ENCODE measurements at regions not wholly inside any gene's neighbourhood (a gene's known extent, or its start where the extent isn't known, plus 50 kb on each side); places are given as distances from the start of the nearest gene placed in this dataset.
"Not testable (repeated sequence)": the region's sequence is repeated elsewhere in the genome, so short reads cannot be mapped to it uniquely, and the experiment has no call there.

DNA sequence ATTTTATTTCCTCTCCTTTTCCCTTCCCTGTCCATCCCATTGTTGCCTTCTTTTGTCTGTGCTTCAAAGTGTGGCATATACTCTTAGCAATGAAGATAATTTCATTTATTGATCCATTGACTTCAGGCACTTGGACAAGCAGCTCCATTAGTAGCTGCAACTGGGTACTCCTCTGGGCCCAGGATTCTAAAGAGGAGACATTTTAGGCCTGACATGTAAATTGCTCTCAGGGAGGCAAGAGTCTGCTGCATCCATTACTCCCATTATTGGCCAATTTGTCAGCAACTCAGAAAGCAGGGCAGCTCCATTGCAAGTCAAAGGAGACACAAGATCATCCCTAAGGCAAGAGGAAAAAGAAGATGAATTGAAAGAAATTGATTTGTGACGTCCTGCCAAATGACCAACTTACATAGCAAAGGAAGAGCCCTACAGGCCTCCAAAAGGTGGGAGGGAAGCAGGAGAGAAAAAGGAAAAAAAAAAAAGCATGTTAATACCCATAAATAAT lies 1094.1 kb upstream of the FLRT2 start:
- DNase-seq: no peak

DNA sequence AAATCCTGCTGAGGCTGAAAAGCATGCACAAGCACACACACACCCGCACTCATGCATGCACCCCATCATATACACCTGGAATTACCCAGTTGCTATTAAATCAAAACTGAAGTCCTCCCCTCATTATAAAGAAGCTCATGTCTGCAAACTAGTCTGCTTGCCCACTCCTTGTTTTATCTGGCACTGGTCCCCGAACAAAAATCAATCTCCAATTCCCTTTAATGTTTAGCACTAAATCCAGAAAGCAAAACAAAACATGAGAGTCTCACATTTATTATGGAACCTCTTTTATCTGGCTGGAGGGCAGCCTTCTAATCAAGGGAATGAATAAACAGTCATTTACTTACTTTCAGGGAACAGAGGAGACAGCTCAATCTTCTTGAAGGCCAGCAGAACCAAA lies 1093.4 kb upstream of the FLRT2 start:
- peak; percentile 35 for DNase-seq

DNA sequence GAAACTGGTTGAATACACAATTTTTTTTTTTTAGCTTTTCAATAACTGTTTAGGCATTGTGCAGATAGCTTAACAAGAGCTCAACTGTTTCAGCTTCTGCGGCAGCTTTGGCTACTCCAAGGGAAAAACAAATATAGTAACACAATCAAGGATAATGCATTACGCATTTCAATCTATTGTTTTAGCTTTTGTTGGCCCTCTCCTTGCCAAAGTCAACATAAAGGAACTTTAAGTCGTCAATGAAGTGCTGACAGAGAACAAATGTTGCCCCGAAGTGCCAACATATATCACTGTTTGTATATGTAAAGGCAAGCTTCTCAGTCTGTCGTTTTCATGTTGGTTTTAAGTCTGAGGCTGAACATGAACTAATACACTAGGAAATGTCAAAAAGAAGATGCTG lies 1087.4 kb upstream of the FLRT2 start:
- no peak for DNase-seq

DNA sequence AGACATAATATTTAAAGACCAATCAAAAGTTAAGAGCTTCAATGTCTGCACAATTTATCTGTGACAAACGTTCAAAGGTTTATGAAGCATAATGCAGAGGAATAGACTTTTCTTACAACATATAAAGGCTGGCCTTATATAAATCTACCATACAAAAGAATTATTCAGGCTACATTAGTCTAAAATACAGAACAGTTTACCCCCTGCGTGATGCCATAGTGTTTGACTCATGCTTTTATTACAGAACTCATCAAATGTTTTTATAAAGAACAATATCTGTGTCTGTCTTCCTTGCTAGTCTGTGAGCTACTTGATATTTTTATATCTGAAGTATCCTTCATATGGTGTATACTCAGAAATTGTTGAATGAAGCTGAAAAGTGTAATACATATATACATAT lies 1084.5 kb upstream of the FLRT2 start:
- DNase-seq: no peak

DNA sequence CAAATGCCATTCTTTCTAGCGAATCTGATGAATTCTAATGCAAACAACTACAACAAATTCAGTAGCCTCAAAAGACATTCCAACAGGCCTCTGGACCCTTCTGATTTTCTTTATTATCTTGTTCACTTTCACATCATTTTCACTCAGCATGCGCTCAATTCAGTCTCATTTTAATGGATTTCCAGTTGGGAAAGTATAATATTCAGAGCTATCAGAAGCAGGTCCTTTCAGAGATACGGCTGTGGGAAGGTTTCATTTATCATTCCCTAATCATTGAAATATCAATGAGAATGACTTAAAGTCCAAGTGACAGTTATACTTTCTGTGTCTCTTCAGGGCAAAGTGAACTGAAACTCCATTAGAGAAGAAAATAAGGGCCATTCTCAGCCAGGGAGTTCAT lies 1083.7 kb upstream of the FLRT2 start:
- DNase-seq: no peak

DNA sequence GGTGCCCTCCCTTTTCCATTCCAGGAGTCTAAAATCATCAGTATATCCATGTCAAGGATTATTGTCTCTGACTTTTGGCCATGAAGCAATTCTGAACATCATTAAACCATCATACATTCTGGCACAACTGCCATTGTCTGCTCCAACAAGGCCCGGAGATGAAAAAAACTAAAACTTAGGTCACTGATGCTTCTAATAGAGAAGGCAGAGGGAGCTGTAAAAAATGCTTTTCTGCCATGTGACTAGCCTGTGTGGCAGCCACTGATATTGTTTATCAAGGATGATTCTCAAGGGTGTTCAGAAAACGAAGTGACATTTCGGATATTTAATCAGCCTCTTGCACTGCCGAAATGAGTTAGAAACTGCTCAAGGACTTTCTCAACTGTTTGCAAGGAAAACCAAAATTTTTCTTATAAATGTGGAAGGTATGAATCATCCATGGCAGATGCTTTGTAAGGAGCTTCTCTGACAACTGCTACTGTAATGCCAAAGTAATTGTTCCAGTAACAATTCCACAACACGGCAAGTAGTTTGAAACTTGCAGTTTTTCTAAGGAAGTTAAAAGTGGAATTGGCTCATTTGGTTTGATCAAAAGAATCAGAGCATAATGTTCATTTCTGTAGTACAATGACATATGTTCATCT lies 1076.5 kb upstream of the FLRT2 start:
- DNase-seq: no peak

DNA sequence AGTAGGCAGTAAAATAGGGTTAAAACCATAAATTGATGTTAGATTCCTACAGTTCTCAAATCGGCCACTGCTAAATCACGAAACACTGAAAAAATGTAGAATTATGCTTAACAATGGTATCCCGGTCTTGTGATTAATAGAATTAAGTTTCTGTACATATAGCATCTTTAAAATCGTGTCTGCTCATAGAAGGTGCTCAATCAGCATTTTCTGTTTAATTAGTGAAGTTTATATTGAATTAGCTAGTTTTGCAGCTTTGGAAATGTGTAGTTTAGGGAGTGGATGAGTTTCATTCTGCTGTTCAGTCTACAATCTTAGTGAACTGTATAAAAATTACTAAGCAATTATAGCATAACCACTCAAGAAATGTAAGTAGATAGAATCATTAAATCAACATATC lies 1075.8 kb upstream of the FLRT2 start:
- no peak for DNase-seq

DNA sequence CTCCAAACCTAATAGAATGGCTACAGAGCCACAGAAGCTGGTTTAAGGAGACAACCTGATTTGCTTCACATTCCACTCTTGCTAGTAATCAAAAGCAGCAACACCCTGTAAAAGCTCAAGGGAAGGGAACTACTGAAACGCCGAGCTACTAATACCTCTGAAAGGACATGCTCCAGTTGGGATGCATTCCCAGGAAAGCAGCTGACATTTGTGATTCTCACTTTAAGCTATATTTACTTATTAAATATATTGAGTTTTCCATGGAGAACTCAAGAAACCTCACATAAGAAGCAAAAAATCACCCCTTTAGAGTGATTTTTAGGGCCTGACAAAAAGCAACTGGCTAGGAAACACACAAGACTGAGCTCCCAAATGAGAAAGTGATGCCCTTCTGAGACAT lies 1073.0 kb upstream of the FLRT2 start:
- DNase-seq: no peak

DNA sequence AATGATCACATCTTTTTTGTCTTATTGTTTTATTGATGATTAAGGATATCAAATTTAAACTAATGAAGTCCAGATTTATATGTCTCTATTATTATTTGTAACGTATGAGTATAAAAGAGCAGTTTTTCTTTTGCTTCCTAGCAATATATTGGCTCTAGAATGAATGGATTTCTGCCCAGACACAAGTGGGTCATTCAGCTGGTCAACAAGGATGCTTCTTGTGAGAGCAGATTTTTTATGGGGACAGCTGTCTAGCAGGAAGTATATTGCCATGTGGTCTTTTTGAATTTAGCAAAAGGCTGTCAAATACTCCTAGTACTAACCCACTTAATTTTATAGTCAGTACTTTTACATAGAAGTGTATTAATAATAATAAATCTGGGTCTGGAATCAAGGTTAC lies 1071.1 kb upstream of the FLRT2 start:
- no peak for DNase-seq

DNA sequence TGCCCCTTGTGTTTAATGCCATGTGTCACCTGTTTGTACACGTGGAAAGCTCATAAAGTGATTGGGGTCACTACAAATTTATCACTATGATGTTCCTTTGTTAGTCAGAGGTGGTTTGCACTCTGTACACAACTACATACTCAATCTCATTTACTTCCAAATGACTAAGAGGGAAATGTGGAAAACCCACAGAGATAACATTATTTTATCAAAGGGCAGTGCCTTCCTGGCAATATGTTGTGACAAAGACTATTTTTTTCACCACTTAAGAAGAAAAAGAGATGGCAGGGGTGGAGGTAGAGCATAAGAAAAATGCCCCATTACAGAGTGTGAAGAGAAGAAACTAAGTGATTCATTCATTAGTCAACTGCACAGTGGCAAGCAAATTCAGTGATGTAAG lies 1064.1 kb upstream of the FLRT2 start:
- DNase-seq: no peak

DNA sequence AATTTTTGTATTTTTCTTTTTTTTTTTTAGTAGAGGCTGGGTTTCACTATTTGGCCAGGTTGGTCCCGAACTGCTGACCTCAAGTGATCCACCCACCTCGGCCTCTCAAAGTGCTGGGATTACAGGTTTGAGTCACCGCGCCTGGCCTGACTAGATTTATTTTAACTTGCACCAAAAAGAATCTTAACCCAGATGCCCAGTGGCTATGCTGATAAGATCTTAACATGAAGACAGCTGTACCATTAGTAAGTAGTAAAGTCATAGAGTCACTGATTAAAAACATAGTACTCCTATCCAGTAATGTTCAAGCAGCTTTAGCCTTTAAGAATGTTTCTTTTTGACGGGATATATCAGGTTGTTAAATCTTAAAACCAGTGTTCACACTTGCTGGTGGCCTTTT lies 1061.8 kb upstream of the FLRT2 start:
- no peak for DNase-seq

DNA sequence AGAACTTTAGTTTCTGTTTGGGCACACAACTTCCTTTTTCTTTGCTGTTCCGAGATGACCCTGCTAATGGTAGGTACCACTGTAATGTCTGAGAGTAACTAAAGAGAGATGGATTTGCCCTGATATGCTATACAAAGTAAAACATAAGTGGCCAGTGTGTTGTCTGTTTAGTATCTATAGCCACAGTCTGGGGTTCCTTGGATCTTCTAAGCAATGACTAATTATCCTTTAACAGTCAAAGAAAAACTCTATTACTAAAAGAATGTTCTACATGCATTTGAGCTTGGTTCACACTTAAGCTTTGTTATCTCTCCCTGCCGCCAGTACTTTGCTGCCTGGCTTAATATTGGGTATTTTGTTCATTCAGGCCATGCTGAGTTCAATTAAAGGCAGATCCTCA lies 1051.9 kb upstream of the FLRT2 start:
- DNase-seq: no peak

DNA sequence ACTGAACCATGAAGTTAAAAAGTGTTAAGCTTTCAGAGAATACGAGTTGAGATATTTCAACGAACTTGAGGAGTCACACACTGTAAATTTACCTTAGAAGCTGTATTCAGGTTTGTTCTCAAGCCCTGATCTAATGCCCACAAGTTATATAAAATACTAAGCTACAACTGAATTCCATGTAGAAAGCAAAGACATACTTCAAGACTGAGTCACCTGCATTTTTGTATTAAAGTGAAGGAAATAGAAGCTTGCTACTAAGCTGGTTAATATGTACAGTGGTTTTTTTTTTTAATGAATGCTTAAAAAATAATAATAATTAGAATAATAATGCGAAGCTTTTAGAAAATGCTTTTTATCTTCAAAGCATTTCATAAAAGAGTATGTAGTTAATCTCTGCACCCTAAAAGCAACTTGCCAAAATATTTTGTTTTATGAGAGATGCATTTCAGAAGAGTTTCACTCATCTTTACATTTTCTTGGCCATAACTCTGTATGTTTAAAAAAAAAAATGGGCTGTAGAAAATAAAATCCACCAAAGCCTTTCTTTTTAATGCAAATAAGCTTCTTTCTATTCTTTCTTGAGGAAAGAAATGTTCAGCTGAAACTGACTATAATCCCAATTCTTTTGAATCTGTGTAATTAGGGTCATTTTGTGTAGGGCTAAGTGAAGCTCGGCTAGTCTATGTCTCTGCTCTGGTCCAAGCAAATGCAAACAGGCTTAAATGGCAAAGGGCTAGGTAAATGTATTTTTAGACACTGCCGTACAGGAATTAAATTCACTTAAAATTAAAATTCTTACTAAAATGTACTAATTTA lies 1047.5 kb upstream of the FLRT2 start:
- DNase-seq: no peak

DNA sequence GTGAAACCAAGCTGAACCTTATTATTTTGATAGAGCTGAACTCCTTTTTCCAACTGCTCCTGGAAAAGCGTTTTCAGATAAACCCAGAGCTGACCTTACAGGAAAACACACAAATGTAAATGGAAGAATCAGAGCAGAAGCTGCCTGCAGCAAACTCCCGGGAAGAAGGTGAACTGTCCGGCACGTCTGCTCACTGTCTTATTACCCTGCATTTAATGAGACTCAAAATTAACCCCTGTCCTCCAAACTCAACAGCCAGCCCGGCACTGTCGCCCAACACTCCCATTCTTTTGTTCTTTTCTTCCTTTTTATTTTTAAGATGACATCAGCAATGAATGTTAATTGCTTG lies 1046.9 kb upstream of the FLRT2 start:
- no peak for DNase-seq

DNA sequence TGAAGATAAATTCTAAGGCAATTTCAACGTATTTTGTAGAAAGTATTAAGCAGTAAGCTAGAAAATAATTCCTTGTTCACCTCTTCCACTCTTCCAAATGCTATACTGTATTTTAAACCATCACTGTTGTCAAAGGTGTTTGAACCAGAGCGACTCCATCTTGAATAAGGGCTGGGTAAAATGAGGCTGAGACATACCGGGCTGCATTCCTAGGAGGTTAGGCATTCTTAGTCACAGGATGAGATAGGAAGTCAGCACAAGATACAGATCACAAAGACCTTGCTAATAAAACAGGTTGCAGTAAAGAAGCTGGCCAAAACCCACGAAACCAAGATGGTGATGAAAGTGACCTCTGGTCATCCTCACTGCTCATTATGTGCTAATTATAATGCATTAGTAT lies 1045.7 kb upstream of the FLRT2 start:
- not testable (repeated sequence) for DNase-seq

DNA sequence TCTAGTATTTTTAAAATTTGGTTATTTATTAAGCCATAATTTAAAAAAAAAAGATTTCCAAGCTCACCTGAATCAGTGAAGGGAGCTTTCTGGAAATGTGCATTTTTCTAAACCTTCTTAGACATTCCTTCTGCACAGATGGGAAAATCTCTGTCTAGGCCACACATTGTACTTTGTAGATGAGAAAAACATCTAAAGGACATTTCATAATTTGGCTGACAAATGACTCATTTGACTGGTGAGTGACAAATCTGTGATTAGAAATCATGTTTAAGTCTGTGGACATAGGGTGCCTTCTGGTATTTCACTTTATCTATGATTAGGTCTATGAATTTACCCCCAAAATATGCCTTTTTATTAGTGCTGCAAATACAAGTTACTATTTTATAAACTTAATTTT lies 1044.9 kb upstream of the FLRT2 start:
- DNase-seq: no peak

DNA sequence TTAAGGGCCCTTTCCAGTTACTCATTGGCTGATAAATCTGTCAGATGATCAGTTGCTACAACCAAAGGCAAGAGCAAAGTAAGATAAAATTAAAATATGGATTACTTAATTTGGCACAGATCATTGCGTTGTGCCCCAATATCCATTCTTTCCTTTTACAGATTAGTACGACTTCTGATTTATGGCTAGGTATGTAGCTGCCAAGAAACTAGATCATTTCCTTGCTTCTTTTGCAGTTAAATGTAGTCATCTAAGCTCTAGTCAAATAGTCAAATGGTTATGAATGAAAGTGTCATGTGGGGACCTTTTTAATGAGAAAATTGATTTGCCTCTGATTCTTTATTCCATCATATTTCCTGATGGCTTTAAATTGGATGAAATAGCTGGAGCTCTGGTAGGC lies 1039.9 kb upstream of the FLRT2 start:
- no peak for DNase-seq

DNA sequence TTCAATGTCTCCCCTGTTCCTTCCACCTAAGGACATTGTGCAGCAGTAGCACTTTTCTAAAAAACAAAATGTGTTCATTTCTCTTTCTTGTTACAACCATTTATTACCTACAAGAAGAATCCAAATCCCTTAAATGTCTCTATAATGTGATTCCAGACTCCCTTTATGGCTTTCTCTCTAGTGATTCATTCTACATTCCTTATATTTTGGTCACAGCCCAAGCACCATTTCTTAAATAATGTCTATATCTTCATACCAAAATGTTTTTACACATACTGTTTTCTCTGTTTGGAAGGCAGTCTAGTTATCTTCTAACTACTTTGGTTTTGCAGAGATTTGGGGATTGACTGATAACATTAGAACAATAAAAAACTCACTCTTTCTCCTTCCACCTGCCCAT lies 1037.3 kb upstream of the FLRT2 start:
- DNase-seq: no peak

DNA sequence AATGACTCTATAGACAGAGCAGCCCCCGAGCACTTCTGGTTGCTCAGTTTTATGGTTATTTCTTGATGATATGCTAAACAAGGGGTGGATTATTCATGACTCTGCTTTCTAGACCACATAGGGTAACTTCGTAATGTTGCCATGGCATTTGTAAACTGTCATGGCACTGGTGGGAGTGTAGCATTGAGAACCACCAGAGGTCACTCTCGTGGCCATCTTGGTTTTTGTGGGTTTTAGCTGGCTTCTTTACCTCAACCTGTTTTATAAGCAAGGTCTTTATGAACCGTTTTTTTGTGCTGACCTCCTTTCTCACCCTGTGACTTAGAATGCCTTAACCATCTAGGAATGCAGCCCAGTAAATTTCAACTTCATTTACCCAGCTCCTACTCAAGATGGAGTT lies 1036.2 kb upstream of the FLRT2 start:
- DNase-seq: no peak

DNA sequence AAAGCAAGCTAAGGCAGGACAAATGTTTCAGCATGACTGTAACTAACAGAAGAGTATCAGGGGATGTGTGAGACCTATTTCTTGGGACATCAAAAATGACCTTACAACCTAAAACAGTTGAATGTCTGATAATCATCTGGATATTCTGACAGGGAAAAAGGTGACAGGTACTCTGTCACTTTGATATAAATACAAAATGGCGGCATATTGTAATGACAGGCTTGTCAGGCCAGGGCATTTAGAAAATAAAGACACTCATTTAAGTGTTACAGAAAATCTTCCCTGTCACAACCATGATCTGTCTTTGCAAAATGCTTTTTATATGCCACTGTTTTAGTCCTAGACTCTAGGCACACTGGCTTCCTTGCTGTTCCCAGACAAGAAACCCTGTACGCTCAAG lies 1033.3 kb upstream of the FLRT2 start:
- DNase-seq: no peak

DNA sequence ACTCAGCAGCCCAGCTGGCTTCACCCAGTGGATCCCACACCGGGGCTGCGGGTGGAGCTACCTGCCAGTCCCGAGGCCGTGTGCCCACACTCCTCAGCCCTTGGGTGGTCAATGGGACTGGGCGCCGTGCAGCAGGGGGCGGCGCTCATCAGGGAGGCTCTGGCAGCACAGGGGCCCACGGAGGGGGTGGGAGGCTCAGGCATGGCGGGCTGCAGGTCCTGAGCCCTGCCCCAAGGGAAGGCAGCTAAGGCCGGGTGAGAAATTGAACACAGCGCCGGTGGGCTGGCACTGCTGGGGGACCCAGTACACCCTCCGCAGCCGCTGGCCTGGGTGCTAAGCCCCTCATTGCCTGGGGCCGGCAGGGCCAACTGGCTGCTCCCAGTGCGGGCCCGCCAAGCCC lies 1017.1 kb upstream of the FLRT2 start:
- DNase-seq: not testable (repeated sequence)

DNA sequence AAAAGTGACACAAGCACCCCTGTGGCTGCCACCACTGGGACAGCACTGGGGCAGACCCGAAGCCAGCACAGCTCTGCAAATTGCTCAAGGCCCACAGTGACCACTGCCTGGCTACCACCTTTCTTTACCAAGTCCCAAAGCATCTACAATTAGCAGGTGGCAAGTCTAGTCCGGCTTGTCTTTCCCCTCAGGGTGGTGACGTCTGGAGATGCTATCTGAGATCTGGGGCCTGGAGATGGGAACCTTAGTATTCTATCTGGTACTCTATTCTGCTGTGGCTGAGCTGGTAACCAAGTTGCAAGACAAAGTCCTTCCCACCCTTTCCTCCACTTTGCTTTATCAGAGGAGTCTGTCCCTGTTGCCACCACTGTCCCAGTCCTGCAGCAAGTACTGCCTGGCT lies 1010.1 kb upstream of the FLRT2 start:
- no peak for DNase-seq

DNA sequence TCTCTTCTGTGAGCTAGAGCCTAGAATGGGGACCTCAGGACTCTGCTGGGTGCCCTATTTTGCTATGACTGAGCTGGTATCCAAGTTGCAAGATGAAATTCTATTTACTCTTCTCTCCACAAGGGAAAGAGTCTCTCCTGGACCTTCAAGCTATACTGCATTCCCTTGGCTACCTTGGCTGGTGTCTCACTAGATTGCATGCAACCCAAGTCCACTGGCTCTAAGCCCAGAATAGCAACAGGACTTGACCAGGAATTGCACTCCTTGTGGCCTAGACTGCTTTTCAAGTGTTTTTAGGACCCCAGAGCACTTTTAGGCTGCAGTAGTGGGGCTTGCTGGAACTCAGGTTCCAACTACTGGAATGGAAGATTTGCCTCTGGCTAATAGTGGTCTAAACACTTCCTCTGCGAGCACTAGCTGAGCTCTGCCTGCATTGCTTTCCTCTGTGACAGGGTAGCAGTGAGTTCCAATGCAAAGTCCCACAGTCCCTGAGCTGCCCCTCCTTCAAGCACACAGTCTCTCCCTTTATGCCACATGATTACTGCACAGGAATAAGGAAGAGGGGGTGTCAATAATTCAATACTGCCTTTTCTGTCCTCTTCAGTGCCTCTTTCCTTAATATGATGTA lies 1009.1 kb upstream of the FLRT2 start:
- DNase-seq: no peak

Data from renal pelvis (tissue), 1 donor.